Adrenal gland (tissue), 5 donors: ENCODE measurements at regions not wholly inside any gene's neighbourhood (a gene's known extent, or its start where the extent isn't known, plus 50 kb on each side); places are given as distances from the start of the nearest gene placed in this dataset.

ENCODE experiments used
- CTCF ChIP-seq, 6 experiments: fragments of 450-650 bp in 4 of 6; fragments of 200-600 bp in 2 of 6; sonication (generic) in 1 of 6; IDR thresholded peaks; 1 replicate in 5 of 6; 2 replicates in 1 of 6; pipeline versions ENCODE4 v1.5.1 to v1.8.0; 2016 to 2021; ENCODE audit warnings: antibody characterized with exemption in 6 of 6, mild to moderate bottlenecking in 2 of 6, moderate library complexity in 1 of 6
- POLR2A ChIP-seq, 2 donors: fragments of 450-650 bp; IDR thresholded peaks; one replicate each; pipeline ENCODE4 v1.6.1; 2017; ENCODE audit warnings: antibody characterized with exemption in 2 of 2, mild to moderate bottlenecking in 2 of 2, moderate library complexity in 1 of 2
- donor health status: DM: no; HTN: no; CAD: no.

- TF ChIP-seq POLR2A (IDR thresholded peaks at IDR 0.05) (no peak), CTCF (IDR thresholded peaks at IDR 0.05) (no peak)
Measured at GRCh38 chr6:14290041-14290771, 172.6 kb downstream of the CD83 start.
